Chondrocyte (in vitro differentiated cells): ENCODE measurements at regions not wholly inside any gene's neighbourhood (a gene's known extent, or its start where the extent isn't known, plus 50 kb on each side); places are given as distances from the start of the nearest gene placed in this dataset.

ENCODE experiments used
- DNase-seq: peaks from one replicate; pipeline ENCODE4 v3.0.0; 2021; ENCODE audit warnings: mixed read lengths, low spot score
- H3K27ac Mint-ChIP-seq: one replicate; pipeline ENCODE4 v1.8.0; 2021; ENCODE audit warnings: mild to moderate bottlenecking, moderate library complexity, mixed read lengths; ENCODE audit not compliant: unreplicated experiment
- H3K27me3 Mint-ChIP-seq: 2 replicates; pipeline ENCODE4 v1.8.0; 2021; ENCODE audit warnings: low read depth, mixed read lengths
- H3K36me3 Mint-ChIP-seq: 2 replicates; pipeline ENCODE4 v1.8.0; 2021; ENCODE audit warnings: low read depth, mixed read lengths
- H3K4me1 Mint-ChIP-seq: 2 replicates; pipeline ENCODE4 v1.8.0; 2021; ENCODE audit warnings: low read depth, mild to moderate bottlenecking, mixed read lengths
- H3K4me3 Mint-ChIP-seq: one replicate; pipeline ENCODE4 v1.8.0; 2021; ENCODE audit warnings: mild to moderate bottlenecking, moderate library complexity, mixed read lengths; ENCODE audit not compliant: unreplicated experiment
- H3K9me3 Mint-ChIP-seq: 2 replicates; pipeline ENCODE4 v1.8.0; 2021; ENCODE audit warnings: low read depth, mixed read lengths
- TF ChIP-seq, protein P1 (sequence below): fragments of 200-600 bp; sonication (generic); IDR thresholded peaks from 2 replicates; pipeline ENCODE4 v1.5.0; 2021; ENCODE audit warnings: antibody characterized with exemption, mild to moderate bottlenecking, moderate library complexity

- Mint-ChIP-seq H3K27ac (no peak overlapping the region), H3K4me1 (peaks cover 39% of the 10 kb centered on the region), H3K4me3 (no peak overlapping the region), H3K9me3 (no peaks in the 10 kb centered on the region), H3K36me3 (no peaks in the 10 kb centered on the region), H3K27me3 (no peaks in the 10 kb centered on the region)
- no peak for DNase-seq
- TF ChIP-seq, protein P1, sequence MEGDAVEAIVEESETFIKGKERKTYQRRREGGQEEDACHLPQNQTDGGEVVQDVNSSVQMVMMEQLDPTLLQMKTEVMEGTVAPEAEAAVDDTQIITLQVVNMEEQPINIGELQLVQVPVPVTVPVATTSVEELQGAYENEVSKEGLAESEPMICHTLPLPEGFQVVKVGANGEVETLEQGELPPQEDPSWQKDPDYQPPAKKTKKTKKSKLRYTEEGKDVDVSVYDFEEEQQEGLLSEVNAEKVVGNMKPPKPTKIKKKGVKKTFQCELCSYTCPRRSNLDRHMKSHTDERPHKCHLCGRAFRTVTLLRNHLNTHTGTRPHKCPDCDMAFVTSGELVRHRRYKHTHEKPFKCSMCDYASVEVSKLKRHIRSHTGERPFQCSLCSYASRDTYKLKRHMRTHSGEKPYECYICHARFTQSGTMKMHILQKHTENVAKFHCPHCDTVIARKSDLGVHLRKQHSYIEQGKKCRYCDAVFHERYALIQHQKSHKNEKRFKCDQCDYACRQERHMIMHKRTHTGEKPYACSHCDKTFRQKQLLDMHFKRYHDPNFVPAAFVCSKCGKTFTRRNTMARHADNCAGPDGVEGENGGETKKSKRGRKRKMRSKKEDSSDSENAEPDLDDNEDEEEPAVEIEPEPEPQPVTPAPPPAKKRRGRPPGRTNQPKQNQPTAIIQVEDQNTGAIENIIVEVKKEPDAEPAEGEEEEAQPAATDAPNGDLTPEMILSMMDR, result no peak
These were observed 192.1 kb downstream of the ADAMTS15 start for GRCh38 chr11:130640526-130640925.

DNA sequence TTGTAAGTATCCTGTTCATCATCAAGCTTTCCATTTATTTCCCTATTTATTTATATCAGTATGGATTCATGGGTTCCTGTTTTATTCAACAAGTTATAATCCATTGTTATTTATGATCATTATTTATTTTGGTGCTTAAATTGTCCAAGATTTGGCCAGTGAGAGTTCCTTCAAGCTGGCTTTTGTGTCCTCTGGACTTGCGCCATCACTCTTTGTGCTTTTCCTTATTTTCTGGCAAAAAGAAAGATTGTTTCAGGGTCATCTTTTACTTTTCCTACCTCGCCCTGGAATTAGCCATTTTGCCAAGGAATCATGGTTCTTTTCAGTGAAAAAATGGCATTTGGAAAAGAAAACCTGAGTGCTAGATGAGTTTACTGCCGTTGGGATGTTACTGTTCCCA, 193.4 kb downstream of the ADAMTS15 start:
- Mint-ChIP-seq H3K4me1 (peaks cover 25% of the 10 kb centered on the region), H3K4me3 (no peak overlapping the region), H3K27me3 (no peaks in the 10 kb centered on the region), H3K9me3 (no peaks in the 10 kb centered on the region), H3K27ac (no peak overlapping the region), H3K36me3 (no peaks in the 10 kb centered on the region)
- TF ChIP-seq, protein P1, result no peak
- DNase-seq, result no peak

DNA sequence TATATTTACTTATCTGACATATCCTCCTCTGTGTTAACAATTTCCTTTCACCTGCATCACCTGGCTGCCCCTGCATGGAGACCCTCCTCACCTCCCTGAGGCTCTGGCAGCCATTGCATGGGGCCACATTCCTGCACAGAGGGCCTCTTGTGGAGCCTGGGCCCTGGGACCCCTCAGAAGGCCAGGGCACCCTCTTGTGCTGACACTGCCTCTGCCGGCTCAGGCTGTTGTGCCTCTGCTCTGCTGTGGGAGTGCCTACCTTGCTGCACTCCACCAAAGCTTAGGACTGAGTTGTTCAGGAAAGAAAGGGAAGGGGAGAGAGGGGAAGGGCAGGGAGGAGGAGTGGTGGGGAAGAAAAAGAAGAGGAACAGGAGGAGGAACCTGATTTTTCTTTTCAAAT, 194.5 kb downstream of the ADAMTS15 start:
- H3K9me3 Mint-ChIP-seq, result no peaks in the 10 kb centered on the region
- no peak overlapping the region for H3K4me3 Mint-ChIP-seq
- no peak for DNase-seq
- H3K27me3 Mint-ChIP-seq, result no peaks in the 10 kb centered on the region
- no peaks in the 10 kb centered on the region for H3K36me3 Mint-ChIP-seq
- TF ChIP-seq, protein P1, result no peak
- no peak overlapping the region for H3K27ac Mint-ChIP-seq
- peaks cover 19% of the 10 kb centered on the region for H3K4me1 Mint-ChIP-seq

DNA sequence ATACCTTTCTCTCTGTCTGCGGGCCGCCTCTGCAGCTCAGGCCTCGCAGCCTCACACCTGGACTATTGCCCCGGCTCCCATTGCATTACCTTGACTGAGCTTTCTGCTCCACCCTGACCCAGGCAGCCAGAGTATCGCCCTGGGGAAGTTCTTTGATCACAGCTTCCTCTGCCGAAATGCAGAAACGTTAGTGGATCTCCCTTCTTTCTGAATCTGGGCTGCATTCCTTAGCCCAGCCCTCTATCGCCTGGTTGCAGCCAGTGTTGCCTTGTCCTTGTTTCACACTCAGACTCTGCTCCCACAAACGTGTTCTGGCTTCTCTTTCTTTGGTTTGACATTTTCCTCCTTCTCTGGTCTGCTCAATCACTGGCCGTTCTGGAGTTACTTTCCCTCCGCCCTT, 195.7 kb downstream of the ADAMTS15 start:
- Mint-ChIP-seq H3K27me3 (no peaks in the 10 kb centered on the region), H3K9me3 (no peaks in the 10 kb centered on the region), H3K4me1 (peaks cover 13% of the 10 kb centered on the region), H3K27ac (no peak overlapping the region), H3K4me3 (no peak overlapping the region), H3K36me3 (no peaks in the 10 kb centered on the region)
- TF ChIP-seq, protein P1, result no peak
- DNase-seq, result no peak

GRCh38 chr11:130645164-130645842, 196.9 kb downstream of the ADAMTS15 start:
- TF ChIP-seq, protein P1, result no peak
- no peak for DNase-seq
- Mint-ChIP-seq H3K36me3 (no peaks in the 10 kb centered on the region), H3K27me3 (no peaks in the 10 kb centered on the region), H3K27ac (no peak overlapping the region), H3K4me3 (no peak overlapping the region), H3K4me1 (peaks cover 18% of the 10 kb centered on the region), H3K9me3 (no peaks in the 10 kb centered on the region)
